Astrocyte of the spinal cord (primary cell): ENCODE measurements at regions not wholly inside any gene's neighbourhood (a gene's known extent, or its start where the extent isn't known, plus 50 kb on each side); places are given as distances from the start of the nearest gene placed in this dataset.

Experiments used
- DNase-seq: peaks from one replicate; pipeline ENCODE4 v3.0.0; 2011; ENCODE audit warnings: low read depth, low spot score
- H3K4me3 ChIP-seq: 2 replicates; pipeline ENCODE4 v1.5.1; 2011; ENCODE audit warnings: low read depth, mild to moderate bottlenecking, low read length, moderate library complexity
- CTCF ChIP-seq: IDR thresholded peaks from 2 replicates; pipeline ENCODE4 v1.5.1; 2012; ENCODE audit warnings: low read depth, mild to moderate bottlenecking, low read length, inconsistent platforms
- in situ Hi-C: cut with HindIII; loops from 2 replicates; pipeline ENCODE4 v1.10.0; 2017; ENCODE audit warnings: low sequenced_read_pairs

GRCh38 chr15:96750361-96750760 lies 419.9 kb downstream of the NR2F2 start:
- no peak for TF ChIP-seq CTCF
- in situ Hi-C loops: no loop called here
- DNase-seq: no peak
- H3K4me3 ChIP-seq: no peak overlapping the region

- in situ Hi-C loops: no loop called here
These were observed 425.6 kb downstream of the NR2F2 start for GRCh38 chr15:96756146-96756545.

GRCh38 chr15:96756656-96757055 lies 426.2 kb downstream of the NR2F2 start:
- in situ Hi-C loops: no loop called here
- TF ChIP-seq CTCF: no peak

More at GRCh38 chr15:96756146-96756545, 425.6 kb downstream of the NR2F2 start:
- TF ChIP-seq CTCF: no peak
- no peak for DNase-seq
- H3K4me3 ChIP-seq: no peak overlapping the region

GRCh38 chr15:96762566-96762965 lies 432.1 kb downstream of the NR2F2 start:
- TF ChIP-seq CTCF: no peak
- no peak for DNase-seq
- in situ Hi-C loops: no loop called here
- no peak overlapping the region for H3K4me3 ChIP-seq

More at GRCh38 chr15:96756656-96757055, 426.2 kb downstream of the NR2F2 start:
- no peak for DNase-seq
- H3K4me3 ChIP-seq: no peak overlapping the region

GRCh38 chr15:96764501-96764900 lies 434.0 kb downstream of the NR2F2 start:
- no peak overlapping the region for H3K4me3 ChIP-seq
- in situ Hi-C loops: no loop called here

GRCh38 chr15:96764946-96765345 lies 434.4 kb downstream of the NR2F2 start:
- no peak for DNase-seq
- H3K4me3 ChIP-seq: no peak overlapping the region
- in situ Hi-C loops: no loop called here
- no peak for TF ChIP-seq CTCF

More at GRCh38 chr15:96764501-96764900, 434.0 kb downstream of the NR2F2 start:
- TF ChIP-seq CTCF: no peak
- DNase-seq: no peak

- no peak for TF ChIP-seq CTCF
- in situ Hi-C loops: no loop called here
- no peak for DNase-seq
- no peak overlapping the region for H3K4me3 ChIP-seq
These were observed 435.9 kb downstream of the NR2F2 start for GRCh38 chr15:96766366-96766765.
